ENCODE measurements at regions not wholly inside any gene's neighbourhood (a gene's known extent, or its start where the extent isn't known, plus 50 kb on each side); places are given as distances from the start of the nearest gene placed in this dataset.

DNA sequence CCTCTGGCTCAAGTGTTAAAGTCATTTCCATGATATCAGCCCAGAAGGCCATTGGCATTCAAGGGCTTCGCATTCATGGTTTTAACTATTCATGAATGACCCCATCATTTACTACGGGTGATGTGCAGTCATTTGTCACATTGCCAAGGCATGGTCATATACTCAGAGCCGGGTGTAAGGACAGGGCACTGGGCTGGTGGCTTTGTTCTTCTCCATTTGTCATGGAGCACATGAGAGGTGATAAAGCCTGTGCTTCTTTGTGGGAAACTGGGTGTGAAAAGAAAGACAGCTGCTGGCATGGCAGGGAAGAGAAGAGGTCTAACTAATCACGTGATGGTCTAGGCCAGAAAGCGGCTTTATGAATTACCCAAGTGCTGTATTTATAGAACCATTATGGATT, 132.2 kb upstream of the PLXNA4 start:
- no peak overlapping the region for H3K4me3 ChIP-seq
- WGBS (ENCODE audit: missing lambda C conversion rate): 67% methylated on average over 4 of the region's 5 CpGs
- no peak for TF ChIP-seq SREBF2 (IDR thresholded peaks at IDR 0.05)
- no peak for TF ChIP-seq HOXB5 (CRISPR knock-in tag; IDR thresholded peaks at IDR 0.05)
- no peaks in the 10 kb centered on the region for H3K9me3 ChIP-seq
- DNase-seq (ENCODE audit: low read depth in 1 of 2, low spot score in 1 of 2) (no peak), FAIRE-seq (no peak), ATAC-seq (no peak)
- H3K4me2 ChIP-seq: no peak overlapping the region
- POLR2A ChIA-PET: no interaction called here
- CTCF ChIA-PET: no interaction called here
- H3K4me1 ChIP-seq: no peaks in the 10 kb centered on the region
- no peak overlapping the region for H3K27ac ChIP-seq

DNA sequence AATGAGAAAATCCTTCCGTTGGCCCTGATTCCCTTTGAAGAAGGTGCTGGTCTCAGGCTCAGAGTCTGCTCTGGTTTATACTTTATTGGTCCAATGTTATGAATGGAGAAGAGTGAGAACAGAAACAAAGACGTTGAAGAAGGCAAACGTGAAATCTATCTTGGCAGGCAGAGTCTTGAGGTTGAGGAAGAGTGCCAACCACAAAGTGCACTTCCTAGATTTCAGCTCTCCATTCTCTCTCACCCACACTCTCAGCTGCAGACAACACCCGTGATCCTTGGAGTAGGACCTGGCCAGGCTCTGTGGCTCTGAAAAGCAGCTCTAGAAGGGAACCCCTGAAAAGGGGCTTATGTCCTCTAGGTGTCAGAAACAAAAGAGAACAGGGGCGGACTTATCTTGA, 128.9 kb upstream of the PLXNA4 start:
- H3K4me3 ChIP-seq: no peak overlapping the region
- H3K27ac ChIP-seq: no peak overlapping the region
- no peak for TF ChIP-seq TP53 (CRISPR knock-in tag; IDR thresholded peaks at IDR 0.05)
- TF ChIP-seq POLR2A (IDR thresholded peaks at IDR 0.05; ENCODE audit: low read length): no peak
- TF ChIP-seq EHF (CRISPR knock-in tag; IDR thresholded peaks at IDR 0.05): no peak
- TF ChIP-seq CBX2 (IDR thresholded peaks at IDR 0.05; ENCODE audit: borderline replicate concordance, low read depth): no peak
- no peak for TF ChIP-seq PHF8 (IDR thresholded peaks at IDR 0.05; ENCODE audit: borderline replicate concordance, low read depth)
- TF ChIP-seq FOXS1 (CRISPR knock-in tag; IDR thresholded peaks at IDR 0.05): no peak
- TF ChIP-seq, protein P1, sequence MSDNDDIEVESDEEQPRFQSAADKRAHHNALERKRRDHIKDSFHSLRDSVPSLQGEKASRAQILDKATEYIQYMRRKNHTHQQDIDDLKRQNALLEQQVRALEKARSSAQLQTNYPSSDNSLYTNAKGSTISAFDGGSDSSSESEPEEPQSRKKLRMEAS (IDR thresholded peaks at IDR 0.05): no peak
- no peak for TF ChIP-seq ZFP36 (IDR thresholded peaks at IDR 0.05; ENCODE audit: borderline replicate concordance, partially characterized antibody)
- TF ChIP-seq, protein P2, sequence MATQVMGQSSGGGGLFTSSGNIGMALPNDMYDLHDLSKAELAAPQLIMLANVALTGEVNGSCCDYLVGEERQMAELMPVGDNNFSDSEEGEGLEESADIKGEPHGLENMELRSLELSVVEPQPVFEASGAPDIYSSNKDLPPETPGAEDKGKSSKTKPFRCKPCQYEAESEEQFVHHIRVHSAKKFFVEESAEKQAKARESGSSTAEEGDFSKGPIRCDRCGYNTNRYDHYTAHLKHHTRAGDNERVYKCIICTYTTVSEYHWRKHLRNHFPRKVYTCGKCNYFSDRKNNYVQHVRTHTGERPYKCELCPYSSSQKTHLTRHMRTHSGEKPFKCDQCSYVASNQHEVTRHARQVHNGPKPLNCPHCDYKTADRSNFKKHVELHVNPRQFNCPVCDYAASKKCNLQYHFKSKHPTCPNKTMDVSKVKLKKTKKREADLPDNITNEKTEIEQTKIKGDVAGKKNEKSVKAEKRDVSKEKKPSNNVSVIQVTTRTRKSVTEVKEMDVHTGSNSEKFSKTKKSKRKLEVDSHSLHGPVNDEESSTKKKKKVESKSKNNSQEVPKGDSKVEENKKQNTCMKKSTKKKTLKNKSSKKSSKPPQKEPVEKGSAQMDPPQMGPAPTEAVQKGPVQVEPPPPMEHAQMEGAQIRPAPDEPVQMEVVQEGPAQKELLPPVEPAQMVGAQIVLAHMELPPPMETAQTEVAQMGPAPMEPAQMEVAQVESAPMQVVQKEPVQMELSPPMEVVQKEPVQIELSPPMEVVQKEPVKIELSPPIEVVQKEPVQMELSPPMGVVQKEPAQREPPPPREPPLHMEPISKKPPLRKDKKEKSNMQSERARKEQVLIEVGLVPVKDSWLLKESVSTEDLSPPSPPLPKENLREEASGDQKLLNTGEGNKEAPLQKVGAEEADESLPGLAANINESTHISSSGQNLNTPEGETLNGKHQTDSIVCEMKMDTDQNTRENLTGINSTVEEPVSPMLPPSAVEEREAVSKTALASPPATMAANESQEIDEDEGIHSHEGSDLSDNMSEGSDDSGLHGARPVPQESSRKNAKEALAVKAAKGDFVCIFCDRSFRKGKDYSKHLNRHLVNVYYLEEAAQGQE (IDR thresholded peaks at IDR 0.05): no peak
- no peak for TF ChIP-seq POLR2AphosphoS2 (conservative IDR thresholded peaks at IDR 0.05; ENCODE audit: low read length)
- no peak for TF ChIP-seq HEYL (CRISPR knock-in tag; IDR thresholded peaks at IDR 0.05)
- no peaks in the 10 kb centered on the region for H3K4me1 ChIP-seq
- H3K4me2 ChIP-seq: no peak overlapping the region
- no peaks in the 10 kb centered on the region for H3K9me3 ChIP-seq
- ChIA-PET CTCF (interaction anchor here (1.7 kb wide), 1 partner anchor 14 kb away, joined by 3 read pairs; no protein-coding TSS in a partner anchor), POLR2A (interaction anchor here (0.7 kb wide), 1 partner anchor 17 kb away, joined by 4 read pairs; no protein-coding TSS in a partner anchor)
- ATAC-seq (no peak), DNase-seq (ENCODE audit: low read depth in 1 of 2, low spot score in 1 of 2) (no peak), FAIRE-seq (no peak)
- whole genome bisulfite sequencing (ENCODE audit: missing lambda C conversion rate): 37% methylated on average over 5 of the region's 5 CpGs

DNA sequence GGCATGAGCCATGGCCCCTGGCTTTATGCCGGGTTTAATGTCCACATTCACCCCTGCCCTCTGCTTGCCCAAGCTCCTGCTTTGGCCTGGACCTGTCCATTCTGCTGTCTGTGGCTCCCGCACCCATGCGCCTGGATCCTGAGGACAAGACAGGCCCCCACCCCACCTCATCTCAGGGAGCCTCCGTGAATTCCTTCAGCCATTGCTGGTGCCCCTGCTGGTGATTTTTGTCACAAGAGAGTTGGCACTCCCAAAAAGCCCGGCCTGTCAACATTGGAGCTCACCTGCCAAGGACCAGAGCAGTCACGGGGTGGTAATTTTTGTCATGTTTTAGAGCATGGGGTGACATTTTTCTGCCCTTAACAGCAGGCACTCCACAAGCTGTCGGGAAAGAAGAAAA, 127.5 kb upstream of the PLXNA4 start:
- Histone ChIP-seq H3K4me3 (no peak overlapping the region), H3K27ac (no peak overlapping the region), H3K4me2 (no peak overlapping the region), H3K9me3 (no peaks in the 10 kb centered on the region), H3K4me1 (no peaks in the 10 kb centered on the region)
- CTCF ChIA-PET: interaction anchor here (1.0 kb wide), 1 partner anchor 406 kb away, joined by 3 read pairs; no protein-coding TSS in a partner anchor
- TF ChIP-seq CEBPB (IDR thresholded peaks at IDR 0.05) (no peak), HOXB5 (CRISPR knock-in tag; IDR thresholded peaks at IDR 0.05) (no peak), CHD4 (IDR thresholded peaks at IDR 0.05; ENCODE audit: borderline replicate concordance) (no peak), CBX8 (IDR thresholded peaks at IDR 0.05) (no peak), KDM1A (IDR thresholded peaks at IDR 0.05; ENCODE audit: low read depth) (no peak), ZNF302 (CRISPR knock-in tag; IDR thresholded peaks at IDR 0.05) (no peak), ZSCAN20 (CRISPR knock-in tag; IDR thresholded peaks at IDR 0.05) (no peak), MYC (IDR thresholded peaks at IDR 0.05; ENCODE audit: borderline replicate concordance, low read length) (no peak), JUNB (IDR thresholded peaks at IDR 0.05) (no peak), GATA3 (IDR thresholded peaks at IDR 0.05; ENCODE audit: borderline replicate concordance) (no peak), HEYL (CRISPR knock-in tag; IDR thresholded peaks at IDR 0.05) (no peak), NFE2L2 (conservative IDR thresholded peaks at IDR 0.05; ENCODE audit: low read length) (no peak), FOSL2 (IDR thresholded peaks at IDR 0.05) (no peak), FOSL2 (CRISPR knock-in tag; IDR thresholded peaks at IDR 0.05) (no peak)
- TF ChIP-seq, protein P2 (IDR thresholded peaks at IDR 0.05): no peak
- TF ChIP-seq, protein P3, sequence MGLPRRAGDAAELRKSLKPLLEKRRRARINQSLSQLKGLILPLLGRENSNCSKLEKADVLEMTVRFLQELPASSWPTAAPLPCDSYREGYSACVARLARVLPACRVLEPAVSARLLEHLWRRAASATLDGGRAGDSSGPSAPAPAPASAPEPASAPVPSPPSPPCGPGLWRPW (IDR thresholded peaks at IDR 0.05): no peak
- DNase-seq (ENCODE audit: low read depth in 1 of 2, low spot score in 1 of 2) (no peak), FAIRE-seq (no peak), ATAC-seq (no peak)
- 47% methylated on average over 7 of the region's 7 CpGs for WGBS (ENCODE audit: missing lambda C conversion rate)
- POLR2A ChIA-PET: no interaction called here

All from A549 (cell line).